ENCODE measurements at regions not wholly inside any gene's neighbourhood (a gene's known extent, or its start where the extent isn't known, plus 50 kb on each side); places are given as distances from the start of the nearest gene placed in this dataset.

DNA sequence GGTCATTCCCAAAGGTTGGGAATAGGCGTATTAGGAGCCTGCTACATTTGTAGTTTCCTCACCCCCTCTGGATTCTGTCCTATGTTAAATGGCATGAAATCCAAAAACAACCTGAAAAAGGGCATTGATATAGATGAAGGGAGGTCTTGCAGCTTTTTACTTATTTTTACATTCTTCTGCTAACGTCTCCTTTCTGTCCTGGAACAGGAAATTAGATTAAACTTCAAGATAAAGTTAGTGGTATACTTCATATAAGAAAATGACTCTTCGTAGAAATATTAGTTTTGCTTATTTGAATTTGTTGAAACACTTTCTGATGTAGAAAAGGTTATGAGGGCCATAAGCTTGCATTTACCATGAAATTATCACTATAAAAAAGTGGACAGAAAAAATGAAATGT lies 694.5 kb downstream of the ADCYAP1 start:
- TF ChIP-seq, protein P1, sequence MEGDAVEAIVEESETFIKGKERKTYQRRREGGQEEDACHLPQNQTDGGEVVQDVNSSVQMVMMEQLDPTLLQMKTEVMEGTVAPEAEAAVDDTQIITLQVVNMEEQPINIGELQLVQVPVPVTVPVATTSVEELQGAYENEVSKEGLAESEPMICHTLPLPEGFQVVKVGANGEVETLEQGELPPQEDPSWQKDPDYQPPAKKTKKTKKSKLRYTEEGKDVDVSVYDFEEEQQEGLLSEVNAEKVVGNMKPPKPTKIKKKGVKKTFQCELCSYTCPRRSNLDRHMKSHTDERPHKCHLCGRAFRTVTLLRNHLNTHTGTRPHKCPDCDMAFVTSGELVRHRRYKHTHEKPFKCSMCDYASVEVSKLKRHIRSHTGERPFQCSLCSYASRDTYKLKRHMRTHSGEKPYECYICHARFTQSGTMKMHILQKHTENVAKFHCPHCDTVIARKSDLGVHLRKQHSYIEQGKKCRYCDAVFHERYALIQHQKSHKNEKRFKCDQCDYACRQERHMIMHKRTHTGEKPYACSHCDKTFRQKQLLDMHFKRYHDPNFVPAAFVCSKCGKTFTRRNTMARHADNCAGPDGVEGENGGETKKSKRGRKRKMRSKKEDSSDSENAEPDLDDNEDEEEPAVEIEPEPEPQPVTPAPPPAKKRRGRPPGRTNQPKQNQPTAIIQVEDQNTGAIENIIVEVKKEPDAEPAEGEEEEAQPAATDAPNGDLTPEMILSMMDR (conservative IDR thresholded peaks at IDR 0.05; ENCODE audit: low read depth): no peak
- DNase-seq (ENCODE audit: low spot score): no peak
- ChIA-PET POLR2A (ENCODE audit: low non-redundant PET) (no interaction called here), CTCF (no interaction called here)
- no peak overlapping the region for H3K27ac ChIP-seq

DNA sequence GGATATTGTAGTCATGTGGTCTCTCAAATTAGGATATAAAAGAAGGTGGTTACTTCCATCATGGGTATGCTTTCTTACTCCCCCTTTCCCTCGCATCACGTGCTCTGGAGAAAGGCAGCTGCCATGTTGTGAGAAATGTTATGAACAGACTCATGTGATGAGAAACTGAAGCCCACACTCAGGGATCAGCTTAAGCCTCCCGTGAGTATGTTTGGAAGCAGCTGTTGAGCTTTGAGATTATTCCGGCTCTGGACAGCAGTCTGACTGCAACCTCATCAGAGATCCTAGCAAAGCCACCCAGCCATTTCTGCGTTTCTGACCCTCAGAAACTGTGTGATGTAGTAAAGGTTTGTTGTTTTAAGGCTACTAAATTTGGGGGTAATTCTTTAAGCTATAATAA lies 700.1 kb downstream of the ADCYAP1 start:
- no peak overlapping the region for H3K27ac ChIP-seq
- TF ChIP-seq, protein P1 (conservative IDR thresholded peaks at IDR 0.05; ENCODE audit: low read depth): no peak
- ChIA-PET CTCF (no interaction called here), POLR2A (ENCODE audit: low non-redundant PET) (no interaction called here)
- DNase-seq (ENCODE audit: low spot score): no peak

DNA sequence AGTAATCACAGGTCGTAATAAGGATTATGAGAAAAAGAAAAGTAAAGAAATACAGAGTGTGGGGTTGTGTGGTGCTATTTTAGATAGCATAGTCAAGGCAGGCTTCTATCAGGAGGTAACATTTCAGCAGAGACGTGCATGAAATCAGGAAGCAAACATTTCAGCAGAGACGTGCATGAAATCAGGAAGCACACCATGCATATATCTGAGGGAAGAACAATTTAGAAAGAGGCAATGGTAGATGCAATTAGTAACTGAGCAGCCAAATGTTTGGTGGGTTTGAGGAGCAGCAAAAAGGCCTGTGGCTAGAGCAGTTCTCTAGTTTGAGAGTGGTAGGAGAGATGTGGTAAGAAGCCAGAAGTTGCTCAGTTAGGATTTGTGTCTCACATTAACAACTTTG lies 713.7 kb downstream of the ADCYAP1 start:
- no peak overlapping the region for H3K27ac ChIP-seq
- no peak for DNase-seq (ENCODE audit: low spot score)
- CTCF ChIA-PET: no interaction called here
- POLR2A ChIA-PET (ENCODE audit: low non-redundant PET): no interaction called here
- TF ChIP-seq, protein P1 (conservative IDR thresholded peaks at IDR 0.05; ENCODE audit: low read depth): no peak

DNA sequence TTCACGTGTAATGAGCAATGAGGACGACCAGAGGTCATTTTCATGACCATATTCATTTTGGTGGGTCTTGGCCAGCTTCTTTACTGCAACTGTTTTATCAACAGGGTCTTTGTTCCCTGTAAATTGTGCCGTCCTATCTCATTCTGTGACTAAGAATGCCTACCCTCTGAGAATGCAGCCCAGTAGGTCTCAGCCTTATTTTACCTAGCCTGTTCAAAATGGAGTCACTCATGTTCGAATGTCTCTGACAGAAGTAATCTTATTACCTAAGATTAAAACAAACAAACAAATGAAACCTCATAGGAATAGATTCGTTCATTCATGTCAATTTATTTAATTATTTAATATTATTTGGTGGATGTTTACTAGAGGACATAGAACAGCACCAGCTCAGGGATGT lies 714.8 kb downstream of the ADCYAP1 start:
- ChIA-PET CTCF (no interaction called here), POLR2A (ENCODE audit: low non-redundant PET) (no interaction called here)
- DNase-seq (ENCODE audit: low spot score): no peak
- TF ChIP-seq, protein P1 (conservative IDR thresholded peaks at IDR 0.05; ENCODE audit: low read depth): no peak
- H3K27ac ChIP-seq: no peak overlapping the region

DNA sequence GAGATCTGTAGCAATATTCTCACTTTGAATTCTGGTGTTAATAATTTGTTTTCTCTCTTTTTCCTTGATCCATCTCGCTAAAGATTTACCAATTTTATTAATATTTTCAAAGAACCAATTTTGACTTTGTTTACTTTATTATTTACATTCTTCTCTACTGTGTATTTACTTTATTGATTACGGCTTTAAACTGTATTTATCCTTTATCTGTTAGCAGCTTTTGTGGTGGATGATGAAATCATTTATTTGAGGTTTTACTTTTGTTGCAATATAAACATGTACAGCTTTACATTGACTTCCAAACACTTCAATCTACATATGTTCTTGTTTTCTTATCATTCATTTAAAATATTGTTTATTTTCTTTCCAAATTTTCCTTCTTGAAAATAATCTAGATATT lies 719.9 kb downstream of the ADCYAP1 start:
- TF ChIP-seq, protein P1 (conservative IDR thresholded peaks at IDR 0.05; ENCODE audit: low read depth): no peak
- no peak overlapping the region for H3K27ac ChIP-seq
- ChIA-PET CTCF (no interaction called here), POLR2A (ENCODE audit: low non-redundant PET) (no interaction called here)
- DNase-seq (ENCODE audit: low spot score): no peak

DNA sequence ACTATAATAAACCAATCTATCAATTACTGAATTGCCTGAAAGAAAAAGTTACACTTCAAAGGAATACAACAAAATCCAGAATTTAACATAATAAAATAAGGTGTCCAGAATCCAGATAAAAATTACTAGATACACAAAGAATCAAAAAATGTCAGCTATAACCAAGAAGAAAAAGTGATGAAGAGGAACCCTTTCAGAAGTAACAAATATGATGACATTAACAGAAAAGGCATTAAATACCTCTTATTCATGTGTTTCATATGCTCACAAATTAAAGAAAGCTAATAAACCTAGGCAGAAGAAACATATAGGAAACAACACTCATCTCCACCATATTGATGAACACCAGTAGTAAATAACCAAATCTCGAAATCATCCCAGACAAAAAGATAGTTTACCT lies 722.8 kb downstream of the ADCYAP1 start:
- TF ChIP-seq, protein P1 (conservative IDR thresholded peaks at IDR 0.05; ENCODE audit: low read depth): no peak
- H3K27ac ChIP-seq: no peak overlapping the region
- POLR2A ChIA-PET (ENCODE audit: low non-redundant PET): no interaction called here
- no peak for DNase-seq (ENCODE audit: low spot score)
- CTCF ChIA-PET: no interaction called here

DNA sequence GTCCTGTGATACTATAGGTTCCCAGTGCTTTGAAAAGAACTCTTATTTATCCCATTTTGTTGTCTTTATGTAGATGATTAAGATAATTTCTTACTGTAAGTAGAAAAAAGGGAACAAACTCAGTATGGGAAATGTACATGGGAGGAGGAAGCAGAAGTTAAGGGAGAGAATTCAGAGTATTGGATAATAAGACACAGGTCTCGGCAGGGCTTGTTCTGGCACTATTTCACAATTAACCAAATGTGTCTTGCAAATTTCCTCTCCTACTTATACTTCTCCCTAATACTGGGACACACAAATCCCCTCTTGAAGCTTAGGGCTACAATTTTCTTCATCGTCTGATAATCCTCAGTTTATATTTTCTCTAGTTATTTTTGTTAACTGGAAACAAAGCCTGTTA lies 744.0 kb downstream of the ADCYAP1 start:
- ChIA-PET POLR2A (ENCODE audit: low non-redundant PET) (no interaction called here), CTCF (no interaction called here)
- DNase-seq (ENCODE audit: low spot score): no peak

More for the DNA sequence above, 744.0 kb downstream of the ADCYAP1 start:
- TF ChIP-seq, protein P1 (conservative IDR thresholded peaks at IDR 0.05; ENCODE audit: low read depth): no peak
- H3K27ac ChIP-seq: no peak overlapping the region
